Loucy (cell line): ENCODE measurements at regions not wholly inside any gene's neighbourhood (a gene's known extent, or its start where the extent isn't known, plus 50 kb on each side); places are given as distances from the start of the nearest gene placed in this dataset.

Experiments
- H2AFZ ChIP-seq: fragments of 200-600 bp; sonication (generic); 2 replicates; pipeline ENCODE4 v1.6.0; 2016; ENCODE audit warnings: antibody characterized with exemption, mild to moderate bottlenecking, low read length, moderate library complexity
- H3F3A ChIP-seq: fragments of 200-600 bp; 2 replicates; pipeline ENCODE4 v1.6.0; 2016; ENCODE audit warnings: antibody characterized with exemption, low read depth, mild to moderate bottlenecking
- H3K27me3 ChIP-seq: fragments of 200-600 bp; sonication (generic); 2 replicates; pipeline ENCODE4 v1.6.1; 2014; ENCODE audit warnings: low read length, mild to moderate bottlenecking; ENCODE audit not compliant: insufficient read depth, poor library complexity, severe bottlenecking
- H3K36me3 ChIP-seq: fragments of 200-600 bp; sonication (generic); 2 replicates; pipeline ENCODE4 v1.6.1; 2016; ENCODE audit warnings: low read length; ENCODE audit not compliant: insufficient read depth
- H3K4me1 ChIP-seq: fragments of 200-600 bp; sonication (generic); 2 replicates; pipeline ENCODE4 v1.5.1; 2014; ENCODE audit warnings: low read length, mild to moderate bottlenecking; ENCODE audit not compliant: insufficient read depth, poor library complexity, severe bottlenecking
- H3K4me2 ChIP-seq: fragments of 200-600 bp; sonication (generic); 2 replicates; pipeline ENCODE4 v1.6.0; 2014; ENCODE audit warnings: antibody characterized with exemption, low read length, low read depth, mild to moderate bottlenecking; ENCODE audit not compliant: poor library complexity, severe bottlenecking
- H3K4me3 ChIP-seq: fragments of 200-600 bp; sonication (generic); 2 replicates; pipeline ENCODE4 v1.5.1; 2014; ENCODE audit warnings: low read length, mild to moderate bottlenecking, mixed read lengths; ENCODE audit not compliant: poor library complexity, severe bottlenecking
- H3K79me2 ChIP-seq: fragments of 200-600 bp; sonication (generic); 2 replicates; pipeline ENCODE4 v1.6.1; 2014; ENCODE audit warnings: low read length; ENCODE audit not compliant: insufficient read depth
- H3K9ac ChIP-seq: fragments of 200-600 bp; sonication (generic); 2 replicates; pipeline ENCODE4 v1.6.0; 2014; ENCODE audit warnings: mild to moderate bottlenecking, low read depth, low read length, moderate library complexity; ENCODE audit not compliant: poor library complexity, severe bottlenecking
- H3K9me2 ChIP-seq: fragments of 200-600 bp; sonication (generic); replicated peaks from 2 replicates; pipeline ENCODE4 v1.6.1; 2016; ENCODE audit warnings: low read depth, low read length, mixed read lengths
- H3K9me3 ChIP-seq: fragments of 200-600 bp; sonication (generic); 2 replicates; pipeline ENCODE4 v1.6.1; 2014; ENCODE audit warnings: mild to moderate bottlenecking, antibody characterized with exemption, low read length, low read depth; ENCODE audit not compliant: insufficient read depth
- H4K20me1 ChIP-seq: fragments of 200-600 bp; sonication (generic); 2 replicates; pipeline ENCODE4 v1.6.0; 2014; ENCODE audit warnings: antibody characterized with exemption, low read length, mild to moderate bottlenecking; ENCODE audit not compliant: insufficient read depth, poor library complexity, severe bottlenecking
- CTCF ChIP-seq: fragments of 200-600 bp; sonication (generic); conservative IDR thresholded peaks from 2 replicates; pipeline ENCODE4 v1.5.1; 2014; ENCODE audit warnings: mild to moderate bottlenecking, antibody characterized with exemption, low read length
- EZH2phosphoT487 ChIP-seq: fragments of 200-600 bp; IDR thresholded peaks from 2 replicates; pipeline ENCODE4 v1.6.1; 2018; ENCODE audit warnings: antibody characterized with exemption, mild to moderate bottlenecking, moderate library complexity, borderline replicate concordance

- Histone ChIP-seq H3K9me2 (no peaks in the 10 kb centered on the region), H3K27me3 (no peaks in the 10 kb centered on the region), H3F3A (no peaks in the 10 kb centered on the region), H3K9ac (no peak overlapping the region), H4K20me1 (no peaks in the 10 kb centered on the region), H3K79me2 (no peaks in the 10 kb centered on the region), H3K4me3 (no peak overlapping the region), H3K4me2 (no peak overlapping the region), H3K9me3 (no peaks in the 10 kb centered on the region), H3K4me1 (no peaks in the 10 kb centered on the region), H3K36me3 (no peaks in the 10 kb centered on the region), H2AFZ (no peak overlapping the region)
- TF ChIP-seq EZH2phosphoT487 (no peak), CTCF (no peak)
Observed at GRCh38 chr2:18214936-18215335, 336.5 kb downstream of the KCNS3 start.

- Histone ChIP-seq H2AFZ (no peak overlapping the region), H4K20me1 (no peaks in the 10 kb centered on the region), H3K4me2 (no peak overlapping the region), H3K9ac (no peak overlapping the region), H3K27me3 (no peaks in the 10 kb centered on the region), H3K9me2 (no peaks in the 10 kb centered on the region), H3K36me3 (no peaks in the 10 kb centered on the region), H3F3A (no peaks in the 10 kb centered on the region), H3K9me3 (no peaks in the 10 kb centered on the region), H3K4me3 (no peak overlapping the region), H3K4me1 (no peaks in the 10 kb centered on the region), H3K79me2 (no peaks in the 10 kb centered on the region)
- TF ChIP-seq EZH2phosphoT487 (no peak), CTCF (no peak)
Observed at GRCh38 chr2:18213986-18214385, 335.5 kb downstream of the KCNS3 start.

GRCh38 chr2:18209934-18210639 is 331.6 kb downstream of the KCNS3 start:
- TF ChIP-seq EZH2phosphoT487 (no peak), CTCF (no peak)
- Histone ChIP-seq H2AFZ (no peak overlapping the region), H3K9me2 (no peaks in the 10 kb centered on the region), H3K4me2 (no peak overlapping the region), H3K4me3 (no peak overlapping the region), H3F3A (no peaks in the 10 kb centered on the region), H3K9me3 (no peaks in the 10 kb centered on the region), H3K27me3 (no peaks in the 10 kb centered on the region), H3K9ac (no peak overlapping the region), H3K79me2 (no peaks in the 10 kb centered on the region), H3K36me3 (no peaks in the 10 kb centered on the region), H3K4me1 (no peaks in the 10 kb centered on the region), H4K20me1 (no peaks in the 10 kb centered on the region)
